ENCODE measurements at regions not wholly inside any gene's neighbourhood (a gene's known extent, or its start where the extent isn't known, plus 50 kb on each side); places are given as distances from the start of the nearest gene placed in this dataset.
A peak's percentile ranks its signal among the peaks of the same experiment; 100 is the strongest.

DNA sequence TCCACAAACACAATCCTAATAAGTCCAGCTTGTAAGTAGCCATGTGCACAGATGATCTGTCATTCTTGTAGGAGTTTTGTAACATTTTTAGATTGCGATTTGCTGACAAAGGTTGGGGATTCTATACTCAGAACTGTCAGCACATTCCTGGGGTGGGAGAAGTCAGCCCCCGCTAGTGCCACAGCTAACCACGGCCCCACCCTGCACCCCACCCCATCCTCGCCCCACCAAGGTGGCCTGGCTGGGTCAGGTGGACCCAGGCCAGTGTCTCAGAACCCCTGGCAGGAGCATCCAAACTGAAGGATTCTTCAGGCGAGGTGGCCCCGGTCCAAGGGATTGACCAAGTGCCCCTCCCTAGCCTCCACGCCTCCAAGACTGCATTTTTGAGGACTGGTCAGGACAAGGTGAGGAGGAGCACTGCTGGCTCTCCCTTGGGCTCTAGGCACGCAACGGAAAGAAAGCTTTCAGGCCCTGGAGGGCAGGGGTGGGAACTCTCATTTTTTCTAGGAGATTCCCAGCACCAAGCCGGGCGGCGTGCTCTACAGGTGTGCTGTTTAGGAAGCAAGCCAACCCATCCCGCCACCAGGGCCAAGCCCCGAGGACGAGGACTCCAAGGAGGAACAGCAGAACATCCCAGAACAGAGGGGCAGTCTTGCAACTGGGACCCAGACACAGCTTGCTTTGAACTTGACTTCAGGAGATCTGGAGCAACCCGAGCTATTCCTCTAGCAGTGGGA lies 172.8 kb downstream of the BCL11B start:
- no peak overlapping the region for H3K27ac ChIP-seq (ENCODE audit: low read length)
- Mint-ChIP-seq H3K27ac (no peak overlapping the region), H3K36me3 (no peaks in the 10 kb centered on the region), H3K27me3 (no peaks in the 10 kb centered on the region), H3K4me3 (no peak overlapping the region), H3K4me1 (peaks cover 0 to 7% (median 6%) of the 10 kb centered on the region in 3 donors), H3K9me3 (no peaks in the 10 kb centered on the region)
- ChIA-PET CTCF (no interaction called here), POLR2A (no interaction called here)
- H3K36me3 ChIP-seq (ENCODE audit: control insufficient read depth in 2 of 2, extremely low read depth in 1 of 2, insufficient read depth in 1 of 2, low read length in 1 of 2), result no peaks in the 10 kb centered on the region
- DNase-seq (no peak), ATAC-seq (replicated peaks in 1 of 4) (no peak)
- H3K4me3 ChIP-seq (ENCODE audit: control insufficient read depth in 1 of 2, extremely low read depth in 1 of 2, low read length in 1 of 2), result no peak overlapping the region
- H3K9me3 ChIP-seq, result no peaks in the 10 kb centered on the region
- 90% methylated on average over 11 of the region's 16 CpGs for WGBS (ENCODE audit: insufficient coverage)
- H3K27me3 ChIP-seq (replicated peaks in 1 of 2; ENCODE audit: control insufficient read depth in 2 of 2, extremely low read depth in 1 of 2, insufficient read depth in 2 of 2, low read length in 1 of 2), result no peaks in the 10 kb centered on the region
- H3K4me1 ChIP-seq (ENCODE audit: control insufficient read depth in 1 of 2, extremely low read depth in 1 of 2, insufficient read depth in 2 of 2, low read length in 2 of 2), result peaks cover 0 to 4% of the 10 kb centered on the region in 2 experiments

DNA sequence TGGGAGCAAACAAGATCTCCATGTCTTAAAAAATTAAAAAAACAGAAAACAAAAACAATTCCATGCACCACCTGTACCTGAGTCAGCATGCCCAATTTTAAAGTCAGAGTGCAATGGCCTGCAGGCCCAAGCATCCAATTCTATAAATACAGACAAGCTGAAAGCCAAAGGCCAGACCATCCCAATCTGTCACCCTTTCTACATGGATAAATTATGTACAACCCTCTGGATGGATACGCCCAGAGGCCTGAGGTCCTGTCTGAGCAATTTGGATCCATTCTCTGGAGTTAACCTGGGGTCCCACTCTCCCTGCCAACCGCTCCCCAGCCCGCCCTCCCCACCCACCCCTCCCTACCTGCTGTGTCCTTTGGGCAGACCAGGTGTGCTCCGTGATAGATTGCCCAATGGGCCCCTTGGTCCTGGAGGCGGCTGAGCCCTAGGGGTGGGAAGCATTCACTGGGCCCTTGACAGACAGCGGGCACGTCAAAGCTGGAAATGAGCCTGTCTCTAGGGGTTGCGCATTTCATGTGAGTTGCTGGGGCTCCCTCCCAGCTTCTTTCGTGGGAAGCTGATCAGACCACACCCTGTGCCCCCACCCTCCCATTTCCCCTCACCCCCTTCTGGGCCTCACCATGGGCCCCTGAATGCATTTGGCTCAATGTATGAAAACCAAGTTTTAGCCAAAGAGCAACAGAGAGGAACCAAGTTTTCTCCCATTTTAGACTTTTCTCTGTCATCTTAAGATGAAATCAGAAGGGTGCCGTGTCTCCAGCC lies 171.3 kb downstream of the BCL11B start:
- no peak overlapping the region for H3K4me3 ChIP-seq (ENCODE audit: control insufficient read depth in 1 of 2, extremely low read depth in 1 of 2, low read length in 1 of 2)
- H3K36me3 Mint-ChIP-seq, result peaks cover 1% of the 10 kb centered on the region
- ATAC-seq (replicated peaks in 1 of 4), result no peak
- peaks cover 0 to 4% of the 10 kb centered on the region in 2 experiments for H3K4me1 ChIP-seq (ENCODE audit: control insufficient read depth in 1 of 2, extremely low read depth in 1 of 2, insufficient read depth in 2 of 2, low read length in 2 of 2)
- POLR2A ChIA-PET, result interaction anchor here in 1 of 2 donors (0.6 kb wide), 1 partner anchor 25 kb away, joined by 3 read pairs; no protein-coding TSS in a partner anchor
- H3K27me3 ChIP-seq (replicated peaks in 1 of 2; ENCODE audit: control insufficient read depth in 2 of 2, extremely low read depth in 1 of 2, insufficient read depth in 2 of 2, low read length in 1 of 2), result no peaks in the 10 kb centered on the region
- no peak for DNase-seq
- no peak overlapping the region for H3K27ac ChIP-seq (ENCODE audit: low read length)
- H3K36me3 ChIP-seq (ENCODE audit: control insufficient read depth in 2 of 2, extremely low read depth in 1 of 2, insufficient read depth in 1 of 2, low read length in 1 of 2), result no peaks in the 10 kb centered on the region
- no peak overlapping the region for H3K4me3 Mint-ChIP-seq
- WGBS (ENCODE audit: insufficient coverage), result no CpG with 5 or more reads among the region's 10 CpGs
- H3K27me3 Mint-ChIP-seq, result no peaks in the 10 kb centered on the region
- peaks cover 0 to 2% (median under 1%) of the 10 kb centered on the region in 3 donors for H3K9me3 Mint-ChIP-seq
- no peaks in the 10 kb centered on the region for H3K9me3 ChIP-seq
- CTCF ChIA-PET, result interaction anchor here in 1 of 2 donors (0.7 kb wide), 1 partner anchor 467 kb away, joined by 3 read pairs; no protein-coding TSS in a partner anchor
- no peak overlapping the region for H3K27ac Mint-ChIP-seq
- peaks cover 0 to 6% (median 4%) of the 10 kb centered on the region in 3 donors for H3K4me1 Mint-ChIP-seq

DNA sequence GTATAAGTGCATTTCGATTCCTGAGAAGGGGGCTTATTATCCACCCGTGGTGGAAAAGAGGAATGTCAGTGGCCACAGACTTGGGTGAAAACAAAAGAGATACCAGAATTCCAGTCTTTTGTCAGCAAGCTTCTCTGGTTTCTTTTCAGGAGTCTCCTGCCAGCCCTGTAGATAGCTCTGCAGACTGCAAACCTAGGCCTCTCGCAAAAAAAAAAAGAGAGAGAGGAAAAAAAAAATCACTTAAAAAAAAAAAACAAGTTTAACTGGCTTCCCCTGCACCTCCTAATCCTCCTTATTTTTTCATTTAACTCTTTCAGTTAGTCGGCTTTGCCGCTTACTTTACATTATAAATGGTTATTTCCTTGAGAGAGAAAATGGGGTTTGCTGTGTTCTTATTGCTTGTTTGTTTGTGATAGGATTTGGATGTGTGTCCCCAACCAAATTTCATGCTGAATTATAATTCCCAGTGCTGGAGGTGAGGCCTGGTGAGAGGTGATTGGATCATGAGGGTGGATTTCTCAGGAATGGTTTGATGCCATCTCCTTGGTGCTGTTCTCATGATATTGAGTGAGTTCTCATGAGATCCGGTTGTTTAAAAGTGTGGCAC lies 170.0 kb downstream of the BCL11B start:
- CTCF ChIA-PET, result interaction anchor here (0.7 kb wide), 2 partner anchors 400 to 1291 kb away, joined by 3 to 8 read pairs; no protein-coding TSS in a partner anchor
- no peak overlapping the region for H3K27ac ChIP-seq (ENCODE audit: low read length)
- POLR2A ChIA-PET, result no interaction called here
- ATAC-seq (replicated peaks in 1 of 4) (no peak), DNase-seq (no peak)
- H3K27me3 Mint-ChIP-seq, result no peaks in the 10 kb centered on the region
- peaks cover 0 to 5% (median 3%) of the 10 kb centered on the region in 3 donors for H3K9me3 Mint-ChIP-seq
- peaks cover 0 to 4% of the 10 kb centered on the region in 2 experiments for H3K4me1 ChIP-seq (ENCODE audit: control insufficient read depth in 1 of 2, extremely low read depth in 1 of 2, insufficient read depth in 2 of 2, low read length in 2 of 2)
- no peak overlapping the region for H3K4me3 Mint-ChIP-seq
- WGBS (ENCODE audit: insufficient coverage), result no CpG with 5 or more reads among the region's 6 CpGs
- no peaks in the 10 kb centered on the region for H3K36me3 ChIP-seq (ENCODE audit: control insufficient read depth in 2 of 2, extremely low read depth in 1 of 2, insufficient read depth in 1 of 2, low read length in 1 of 2)
- H3K27me3 ChIP-seq (replicated peaks in 1 of 2; ENCODE audit: control insufficient read depth in 2 of 2, extremely low read depth in 1 of 2, insufficient read depth in 2 of 2, low read length in 1 of 2), result no peaks in the 10 kb centered on the region
- H3K9me3 ChIP-seq, result no peaks in the 10 kb centered on the region
- H3K36me3 Mint-ChIP-seq, result peaks cover 4% of the 10 kb centered on the region
- H3K4me3 ChIP-seq (ENCODE audit: control insufficient read depth in 1 of 2, extremely low read depth in 1 of 2, low read length in 1 of 2), result no peak overlapping the region
- peaks cover 0 to 6% (median 4%) of the 10 kb centered on the region in 3 donors for H3K4me1 Mint-ChIP-seq
- H3K27ac Mint-ChIP-seq, result no peak overlapping the region

DNA sequence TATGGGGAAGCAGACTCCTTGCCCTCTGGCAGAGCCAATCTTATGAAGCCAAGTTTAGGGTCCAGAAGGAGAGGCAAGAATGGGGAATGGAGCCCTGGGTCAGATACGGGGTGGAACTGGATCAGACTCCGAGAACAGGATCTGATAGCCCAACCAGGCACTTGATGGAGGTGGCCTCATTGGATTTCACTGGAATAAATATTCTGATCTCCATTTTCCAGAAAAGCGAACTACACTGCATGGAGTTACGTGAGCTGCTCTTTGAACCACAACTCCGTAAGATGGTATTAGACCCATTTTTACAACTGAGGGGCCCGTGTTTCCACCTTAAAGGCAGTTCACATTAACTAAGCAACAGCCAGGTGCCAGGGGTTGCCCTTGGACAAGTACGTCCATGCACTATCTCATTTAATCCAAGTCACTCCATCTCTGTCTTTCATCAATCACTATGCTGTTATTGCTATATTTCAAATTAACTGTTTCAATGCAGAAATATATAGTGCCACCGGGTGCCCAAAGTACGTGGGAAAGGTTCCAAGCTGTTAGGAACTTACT lies 155.2 kb downstream of the BCL11B start:
- Histone ChIP-seq H3K9me3 (no peaks in the 10 kb centered on the region), H3K27ac (ENCODE audit: low read length) (no peak overlapping the region), H3K27me3 (replicated peaks in 1 of 2; ENCODE audit: control insufficient read depth in 2 of 2, extremely low read depth in 1 of 2, insufficient read depth in 2 of 2, low read length in 1 of 2) (peaks cover 0 to 29% of the 10 kb centered on the region in 2 experiments), H3K36me3 (ENCODE audit: control insufficient read depth in 2 of 2, extremely low read depth in 1 of 2, insufficient read depth in 1 of 2, low read length in 1 of 2) (no peaks in the 10 kb centered on the region), H3K4me3 (ENCODE audit: control insufficient read depth in 1 of 2, extremely low read depth in 1 of 2, low read length in 1 of 2) (no peak overlapping the region), H3K4me1 (ENCODE audit: control insufficient read depth in 1 of 2, extremely low read depth in 1 of 2, insufficient read depth in 2 of 2, low read length in 2 of 2) (peaks cover 0 to 15% of the 10 kb centered on the region in 2 experiments)
- ChIA-PET POLR2A (interaction anchor here in 1 of 2 donors (0.6 kb wide), 1 partner anchor 1270 kb away, joined by 3 read pairs; no protein-coding TSS in a partner anchor), CTCF (no interaction called here)
- WGBS (ENCODE audit: insufficient coverage), result 89% methylated on average over 5 of the region's 9 CpGs
- Mint-ChIP-seq H3K4me1 (peaks cover 0 to 12% (median 6%) of the 10 kb centered on the region in 3 donors), H3K36me3 (peaks cover 10% of the 10 kb centered on the region), H3K27me3 (peaks cover 3 to 14% of the 10 kb centered on the region in 2 donors), H3K9me3 (peaks cover 0 to 18% (median 12%) of the 10 kb centered on the region in 3 donors), H3K27ac (no peak overlapping the region), H3K4me3 (peak overlapping the region in 1 of 3 donors; percentile 75)
- ATAC-seq (replicated peaks in 1 of 4) (no peak), DNase-seq (no peak)

DNA sequence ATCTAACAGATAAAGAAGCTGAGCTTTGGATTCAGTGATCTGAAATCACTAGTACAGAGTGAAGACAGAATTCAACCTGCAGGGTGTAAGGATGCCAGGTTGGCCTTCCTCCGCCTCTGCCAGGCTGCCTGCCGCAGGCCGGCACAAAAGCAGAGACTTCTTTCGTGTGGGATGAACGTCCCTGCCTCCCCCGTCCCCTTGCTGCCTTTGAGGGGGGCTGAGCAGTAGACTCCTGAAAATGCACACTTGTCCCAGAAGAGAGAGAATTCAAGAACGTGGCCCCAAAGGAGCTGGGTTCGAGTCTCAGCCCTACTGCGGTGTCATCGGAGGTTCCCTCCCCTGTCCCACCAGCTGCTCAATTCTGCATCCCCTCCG lies 154.3 kb downstream of the BCL11B start:
- WGBS (ENCODE audit: insufficient coverage), result 87% methylated on average over 11 of the region's 11 CpGs
- peak overlapping the region; percentile 21 to 75 (median 66) for H3K4me3 Mint-ChIP-seq
- H3K36me3 ChIP-seq (ENCODE audit: control insufficient read depth in 2 of 2, extremely low read depth in 1 of 2, insufficient read depth in 1 of 2, low read length in 1 of 2), result no peaks in the 10 kb centered on the region
- peak overlapping the region in 1 of 2 donors; percentile 63 for H3K4me3 ChIP-seq (ENCODE audit: control insufficient read depth in 1 of 2, extremely low read depth in 1 of 2, low read length in 1 of 2)
- H3K9me3 Mint-ChIP-seq, result peaks cover 0 to 18% (median 10%) of the 10 kb centered on the region in 3 donors
- no peak overlapping the region for H3K27ac Mint-ChIP-seq
- CTCF ChIA-PET, result no interaction called here
- no peak for DNase-seq
- peaks cover 0 to 29% of the 10 kb centered on the region in 2 experiments for H3K27me3 ChIP-seq (replicated peaks in 1 of 2; ENCODE audit: control insufficient read depth in 2 of 2, extremely low read depth in 1 of 2, insufficient read depth in 2 of 2, low read length in 1 of 2)
- peaks cover 0 to 15% of the 10 kb centered on the region in 2 experiments for H3K4me1 ChIP-seq (ENCODE audit: control insufficient read depth in 1 of 2, extremely low read depth in 1 of 2, insufficient read depth in 2 of 2, low read length in 2 of 2)
- H3K36me3 Mint-ChIP-seq, result peaks cover 7% of the 10 kb centered on the region
- H3K9me3 ChIP-seq, result no peaks in the 10 kb centered on the region
- peaks cover 0 to 12% (median 6%) of the 10 kb centered on the region in 3 donors for H3K4me1 Mint-ChIP-seq
- no peak for ATAC-seq (replicated peaks in 1 of 4)
- peaks cover 3 to 14% of the 10 kb centered on the region in 2 donors for H3K27me3 Mint-ChIP-seq
- no peak overlapping the region for H3K27ac ChIP-seq (ENCODE audit: low read length)
- POLR2A ChIA-PET, result interaction anchor here in 1 of 2 donors (0.6 kb wide), 1 partner anchor 1270 kb away, joined by 3 read pairs; no protein-coding TSS in a partner anchor
